H1 (cell line): ENCODE measurements at regions not wholly inside any gene's neighbourhood (a gene's known extent, or its start where the extent isn't known, plus 50 kb on each side); places are given as distances from the start of the nearest gene placed in this dataset.

Experiments used
- CHD7 ChIP-seq: fragments of 300-600 bp; sonication (generic); IDR thresholded peaks from 2 replicates; pipeline ENCODE4 v1.7.1; 2012; ENCODE audit warnings: low read length, moderate library complexity, mild to moderate bottlenecking, inconsistent platforms; ENCODE audit not compliant: insufficient replicate concordance
- CTBP2 ChIP-seq: IDR thresholded peaks from 2 replicates; pipeline ENCODE4 v1.7.0; 2011; ENCODE audit warnings: borderline replicate concordance, mild to moderate bottlenecking, moderate library complexity, mixed read lengths, low read length; ENCODE audit not compliant: insufficient read depth, insufficient read length
- EP300 ChIP-seq, 2 experiments: IDR thresholded peaks; 1 replicate in 1 of 2; 2 replicates in 1 of 2; pipeline ENCODE4 v1.6.1; 2011 to 2012; ENCODE audit warnings: low read depth in 2 of 2, low read length in 2 of 2, mild to moderate bottlenecking in 2 of 2, borderline replicate concordance in 1 of 2, inconsistent platforms in 1 of 2, moderate library complexity in 1 of 2
- HDAC6 ChIP-seq: IDR thresholded peaks from one replicate; pipeline ENCODE4 v1.7.1; 2012; ENCODE audit warnings: low read depth, mild to moderate bottlenecking, inconsistent platforms, low read length, moderate library complexity
- JUN ChIP-seq: IDR thresholded peaks from 2 replicates; pipeline ENCODE4 v1.6.1; 2011; ENCODE audit warnings: low read depth, mild to moderate bottlenecking, improper control_type of control experiment, low read length
- MAX ChIP-seq: IDR thresholded peaks from 2 replicates; pipeline ENCODE4 v1.6.1; 2012; ENCODE audit warnings: inconsistent platforms
- POLR2A ChIP-seq, 2 experiments: IDR thresholded peaks; 1 replicate in 1 of 2; 2 replicates in 1 of 2; pipeline ENCODE4 v1.6.1; 2011; ENCODE audit warnings: low read depth in 2 of 2, low read length in 2 of 2, mild to moderate bottlenecking in 2 of 2; ENCODE audit errors: control extremely low read depth in 1 of 2
- RAD21 ChIP-seq, 2 experiments: IDR thresholded peaks in 1 of 2; conservative IDR thresholded peaks in 1 of 2; 2 replicates each; pipeline ENCODE4 v1.6.1; 2011; ENCODE audit warnings: low read depth in 2 of 2, low read length in 2 of 2, improper control_type of control experiment in 1 of 2, inconsistent platforms in 1 of 2, mild to moderate bottlenecking in 1 of 2, moderate library complexity in 1 of 2
- RNF2 ChIP-seq: fragments of 200-900, 300-1000 bp; sonication (generic); IDR thresholded peaks from 2 replicates; pipeline ENCODE4 v1.7.1; 2016; ENCODE audit warnings: borderline replicate concordance, low read depth, mild to moderate bottlenecking, antibody characterized with exemption, low read length; ENCODE audit not compliant: poor library complexity, severe bottlenecking; ENCODE audit errors: missing control alignments
- SAP30 ChIP-seq: fragments of 300-600 bp; sonication (generic); IDR thresholded peaks from 2 replicates; pipeline ENCODE4 v1.7.1; 2012; ENCODE audit warnings: low read length, moderate library complexity, mild to moderate bottlenecking, inconsistent platforms; ENCODE audit not compliant: insufficient read depth, insufficient replicate concordance

GRCh38 chr4:72690771-72691170 is 121.8 kb upstream of the ADAMTS3 start (continued):
- TF ChIP-seq CHD7 (no peak), JUN (no peak), POLR2A (IDR thresholded peaks at IDR 0.05; ENCODE audit: control extremely low read depth in 1 of 2, low read depth in 2 of 2, low read length in 2 of 2) (no peak), MAX (no peak), RNF2 (no peak), RAD21 (IDR thresholded peaks at IDR 0.05 in 1 of 2, conservative IDR thresholded peaks at IDR 0.05 in 1 of 2; ENCODE audit: low read depth in 2 of 2, low read length in 2 of 2) (no peak), EP300 (IDR thresholded peaks at IDR 0.05; ENCODE audit: borderline replicate concordance in 1 of 2, low read depth in 2 of 2, low read length in 2 of 2) (no peak), SAP30 (no peak), HDAC6 (no peak), CTBP2 (no peak)
